ENCODE measurements at regions not wholly inside any gene's neighbourhood (a gene's known extent, or its start where the extent isn't known, plus 50 kb on each side); places are given as distances from the start of the nearest gene placed in this dataset.

DNA sequence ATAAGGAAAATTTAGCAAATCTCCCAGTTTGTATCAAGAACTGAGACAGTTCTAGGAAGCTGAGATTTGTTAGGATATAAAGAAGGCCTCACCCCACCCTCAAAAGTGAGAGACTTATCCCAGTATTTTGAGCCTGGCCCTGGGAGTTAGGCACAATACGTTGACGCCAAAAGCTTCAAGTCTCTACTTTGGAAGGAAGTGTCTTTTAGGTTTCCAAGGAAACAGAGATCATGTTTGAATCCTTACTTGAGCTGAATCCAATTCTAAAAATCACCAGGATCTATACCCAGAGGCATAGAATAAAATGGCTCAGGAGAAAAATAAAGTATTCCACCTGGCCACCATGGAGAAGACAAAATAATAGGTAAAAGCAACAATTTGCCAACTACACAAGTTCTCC is 115.9 kb upstream of the NRG3 start:
- WGBS (ENCODE audit: low lambda C conversion rate, missing lambda C conversion rate), result 96% methylated on average over 2 of the region's 2 CpGs
- Histone ChIP-seq H3K9me3 (ENCODE audit: low read depth) (no peaks in the 10 kb centered on the region), H3K4me1 (ENCODE audit: insufficient read depth) (no peaks in the 10 kb centered on the region), H3K9me2 (replicated peaks; ENCODE audit: insufficient read depth) (no peaks in the 10 kb centered on the region), H2AFZ (no peak overlapping the region), H3K36me3 (replicated peaks; ENCODE audit: insufficient read depth, low read depth) (no peaks in the 10 kb centered on the region), H4K20me1 (ENCODE audit: insufficient read depth, poor library complexity, severe bottlenecking) (no peaks in the 10 kb centered on the region), H3K27ac (no peak overlapping the region), H3K27me3 (no peaks in the 10 kb centered on the region), H3K4me2 (no peak overlapping the region), H3K79me2 (no peaks in the 10 kb centered on the region), H3K4me3 (no peak overlapping the region)
- TF ChIP-seq EZH2 (IDR thresholded peaks at IDR 0.05; ENCODE audit: borderline replicate concordance), result no peak
- TF ChIP-seq, protein P1, sequence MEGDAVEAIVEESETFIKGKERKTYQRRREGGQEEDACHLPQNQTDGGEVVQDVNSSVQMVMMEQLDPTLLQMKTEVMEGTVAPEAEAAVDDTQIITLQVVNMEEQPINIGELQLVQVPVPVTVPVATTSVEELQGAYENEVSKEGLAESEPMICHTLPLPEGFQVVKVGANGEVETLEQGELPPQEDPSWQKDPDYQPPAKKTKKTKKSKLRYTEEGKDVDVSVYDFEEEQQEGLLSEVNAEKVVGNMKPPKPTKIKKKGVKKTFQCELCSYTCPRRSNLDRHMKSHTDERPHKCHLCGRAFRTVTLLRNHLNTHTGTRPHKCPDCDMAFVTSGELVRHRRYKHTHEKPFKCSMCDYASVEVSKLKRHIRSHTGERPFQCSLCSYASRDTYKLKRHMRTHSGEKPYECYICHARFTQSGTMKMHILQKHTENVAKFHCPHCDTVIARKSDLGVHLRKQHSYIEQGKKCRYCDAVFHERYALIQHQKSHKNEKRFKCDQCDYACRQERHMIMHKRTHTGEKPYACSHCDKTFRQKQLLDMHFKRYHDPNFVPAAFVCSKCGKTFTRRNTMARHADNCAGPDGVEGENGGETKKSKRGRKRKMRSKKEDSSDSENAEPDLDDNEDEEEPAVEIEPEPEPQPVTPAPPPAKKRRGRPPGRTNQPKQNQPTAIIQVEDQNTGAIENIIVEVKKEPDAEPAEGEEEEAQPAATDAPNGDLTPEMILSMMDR (IDR thresholded peaks at IDR 0.05; ENCODE audit: poor library complexity), result no peak
- no peak for TF ChIP-seq EZH2phosphoT487 (IDR thresholded peaks at IDR 0.05; ENCODE audit: low read depth, severe bottlenecking, unreplicated experiment)
- DNase-seq (ENCODE audit: low spot score), result no peak

DNA sequence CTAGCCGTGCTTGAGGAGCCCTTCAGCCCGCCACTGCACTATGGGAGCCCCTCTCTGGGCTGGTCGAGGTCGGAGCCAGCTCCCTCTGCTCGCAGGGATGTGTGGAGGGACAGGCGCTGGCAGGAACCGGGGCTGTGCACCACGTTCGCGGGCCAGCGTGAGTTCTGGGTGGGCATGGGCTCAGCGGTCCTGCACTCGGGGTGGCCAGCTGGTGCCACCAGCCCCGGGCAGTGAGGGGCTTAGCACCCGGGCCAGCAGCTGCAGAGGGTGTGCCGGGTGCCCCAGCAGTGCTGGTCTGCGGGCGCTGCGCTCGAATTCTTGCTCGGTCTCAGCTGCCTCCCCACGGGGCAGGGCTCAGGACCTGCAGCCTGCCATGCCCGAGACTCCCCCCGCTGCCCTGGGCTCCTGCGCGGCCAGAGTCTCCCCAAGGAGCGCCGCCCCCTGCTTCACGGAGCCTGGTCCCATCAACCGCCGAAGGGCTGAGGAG is 90.8 kb upstream of the NRG3 start:
- Histone ChIP-seq H3K9me3 (ENCODE audit: low read depth) (no peaks in the 10 kb centered on the region), H3K4me1 (ENCODE audit: insufficient read depth) (no peaks in the 10 kb centered on the region), H3K4me3 (no peak overlapping the region), H3K9me2 (replicated peaks; ENCODE audit: insufficient read depth) (no peaks in the 10 kb centered on the region), H3K27ac (no peak overlapping the region), H3K4me2 (no peak overlapping the region), H3K36me3 (replicated peaks; ENCODE audit: insufficient read depth, low read depth) (no peaks in the 10 kb centered on the region), H2AFZ (no peak overlapping the region), H3K79me2 (no peaks in the 10 kb centered on the region), H4K20me1 (ENCODE audit: insufficient read depth, poor library complexity, severe bottlenecking) (no peaks in the 10 kb centered on the region), H3K27me3 (no peaks in the 10 kb centered on the region)
- TF ChIP-seq, protein P1 (IDR thresholded peaks at IDR 0.05; ENCODE audit: poor library complexity), result no peak
- no peak for TF ChIP-seq EZH2phosphoT487 (IDR thresholded peaks at IDR 0.05; ENCODE audit: low read depth, severe bottlenecking, unreplicated experiment)
- TF ChIP-seq EZH2 (IDR thresholded peaks at IDR 0.05; ENCODE audit: borderline replicate concordance), result no peak
- 98% methylated on average over 27 of the region's 31 CpGs for WGBS (ENCODE audit: low lambda C conversion rate, missing lambda C conversion rate)
- no peak for DNase-seq (ENCODE audit: low spot score)

DNA sequence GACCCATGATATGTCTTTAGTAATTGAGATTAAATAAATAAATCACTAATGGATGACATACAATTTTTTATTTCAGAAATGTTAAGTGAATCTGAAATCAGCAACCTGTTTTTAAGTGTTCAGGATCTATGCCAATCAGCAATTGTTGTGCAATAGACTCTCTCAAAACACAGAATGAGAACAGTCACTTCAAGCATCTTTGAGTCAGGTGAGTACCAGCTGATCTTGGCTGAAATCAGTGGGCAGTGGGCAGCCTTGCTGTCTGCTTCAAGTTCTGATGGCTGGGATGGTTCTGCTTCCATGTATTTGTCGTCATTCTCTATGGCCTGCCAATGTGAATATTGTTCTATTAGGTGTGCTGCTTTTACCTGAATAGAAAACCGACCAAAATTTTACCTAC is 82.3 kb upstream of the NRG3 start:
- no peak for TF ChIP-seq EZH2 (IDR thresholded peaks at IDR 0.05; ENCODE audit: borderline replicate concordance)
- no peak for TF ChIP-seq EZH2phosphoT487 (IDR thresholded peaks at IDR 0.05; ENCODE audit: low read depth, severe bottlenecking, unreplicated experiment)
- TF ChIP-seq, protein P1 (IDR thresholded peaks at IDR 0.05; ENCODE audit: poor library complexity), result no peak
- 73% methylated on average over 2 of the region's 2 CpGs for WGBS (ENCODE audit: low lambda C conversion rate, missing lambda C conversion rate)

DNA sequence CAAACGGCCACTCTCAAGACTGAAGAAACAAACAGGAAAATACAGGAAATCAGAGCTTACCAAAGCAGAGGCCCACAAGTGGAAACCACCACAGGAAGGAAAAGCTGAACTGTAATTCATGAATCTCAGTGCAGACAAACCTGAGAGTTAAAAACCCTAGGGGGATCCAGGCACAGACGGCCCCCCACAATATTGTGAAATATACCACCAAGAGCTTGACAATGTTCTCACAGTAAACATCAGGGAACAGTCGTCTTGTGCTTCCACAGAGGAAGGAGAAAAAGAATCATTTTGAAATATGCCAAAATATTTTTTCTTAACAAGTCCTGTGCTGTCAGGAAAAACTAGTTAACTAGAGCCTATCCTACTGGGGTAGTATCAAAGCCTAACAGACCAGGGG is 68.2 kb upstream of the NRG3 start:
- H3K27ac ChIP-seq, result no peak overlapping the region
- no peak for TF ChIP-seq EZH2phosphoT487 (IDR thresholded peaks at IDR 0.05; ENCODE audit: low read depth, severe bottlenecking, unreplicated experiment)
- TF ChIP-seq EZH2 (IDR thresholded peaks at IDR 0.05; ENCODE audit: borderline replicate concordance), result no peak
- TF ChIP-seq, protein P1 (IDR thresholded peaks at IDR 0.05; ENCODE audit: poor library complexity), result no peak
- no peaks in the 10 kb centered on the region for H3K27me3 ChIP-seq
- H4K20me1 ChIP-seq (ENCODE audit: insufficient read depth, poor library complexity, severe bottlenecking), result no peaks in the 10 kb centered on the region
- H3K4me1 ChIP-seq (ENCODE audit: insufficient read depth), result no peaks in the 10 kb centered on the region
- no peaks in the 10 kb centered on the region for H3K79me2 ChIP-seq
- DNase-seq (ENCODE audit: low spot score), result no peak
- 78% methylated on average over 3 of the region's 3 CpGs for WGBS (ENCODE audit: low lambda C conversion rate, missing lambda C conversion rate)
- H3K9me2 ChIP-seq (replicated peaks; ENCODE audit: insufficient read depth), result no peaks in the 10 kb centered on the region
- H3K4me2 ChIP-seq, result no peak overlapping the region
- no peak overlapping the region for H2AFZ ChIP-seq
- no peaks in the 10 kb centered on the region for H3K36me3 ChIP-seq (replicated peaks; ENCODE audit: insufficient read depth, low read depth)
- H3K9me3 ChIP-seq (ENCODE audit: low read depth), result no peaks in the 10 kb centered on the region
- H3K4me3 ChIP-seq, result no peak overlapping the region

More for the DNA sequence above, 82.3 kb upstream of the NRG3 start:
- H3K9me2 ChIP-seq (replicated peaks; ENCODE audit: insufficient read depth), result no peaks in the 10 kb centered on the region
- H3K4me2 ChIP-seq, result no peak overlapping the region
- H3K79me2 ChIP-seq, result no peaks in the 10 kb centered on the region
- no peaks in the 10 kb centered on the region for H3K36me3 ChIP-seq (replicated peaks; ENCODE audit: insufficient read depth, low read depth)
- no peaks in the 10 kb centered on the region for H4K20me1 ChIP-seq (ENCODE audit: insufficient read depth, poor library complexity, severe bottlenecking)
- no peaks in the 10 kb centered on the region for H3K27me3 ChIP-seq
- no peak overlapping the region for H3K27ac ChIP-seq
- H2AFZ ChIP-seq, result no peak overlapping the region
- no peak overlapping the region for H3K4me3 ChIP-seq
- DNase-seq (ENCODE audit: low spot score), result no peak
- H3K9me3 ChIP-seq (ENCODE audit: low read depth), result no peaks in the 10 kb centered on the region
- no peaks in the 10 kb centered on the region for H3K4me1 ChIP-seq (ENCODE audit: insufficient read depth)
